Stimulated activated CD8-positive, alpha-beta memory T cell treated with anti-CD3 and anti-CD28 coated beads, Interleukin-2, amount 100 ng/mL, for 1 hour (primary cell): ENCODE measurements at regions not wholly inside any gene's neighbourhood (a gene's known extent, or its start where the extent isn't known, plus 50 kb on each side); places are given as distances from the start of the nearest gene placed in this dataset.
"Not testable (repeated sequence)": the region's sequence is repeated elsewhere in the genome, so short reads cannot be mapped to it uniquely, and the experiment has no call there.

Experiments
- DNase-seq, 2 donors: peaks; one replicate each; pipeline ENCODE4 v3.0.0-alpha.2; 2020; ENCODE audit warnings: low read depth in 2 of 2

DNA sequence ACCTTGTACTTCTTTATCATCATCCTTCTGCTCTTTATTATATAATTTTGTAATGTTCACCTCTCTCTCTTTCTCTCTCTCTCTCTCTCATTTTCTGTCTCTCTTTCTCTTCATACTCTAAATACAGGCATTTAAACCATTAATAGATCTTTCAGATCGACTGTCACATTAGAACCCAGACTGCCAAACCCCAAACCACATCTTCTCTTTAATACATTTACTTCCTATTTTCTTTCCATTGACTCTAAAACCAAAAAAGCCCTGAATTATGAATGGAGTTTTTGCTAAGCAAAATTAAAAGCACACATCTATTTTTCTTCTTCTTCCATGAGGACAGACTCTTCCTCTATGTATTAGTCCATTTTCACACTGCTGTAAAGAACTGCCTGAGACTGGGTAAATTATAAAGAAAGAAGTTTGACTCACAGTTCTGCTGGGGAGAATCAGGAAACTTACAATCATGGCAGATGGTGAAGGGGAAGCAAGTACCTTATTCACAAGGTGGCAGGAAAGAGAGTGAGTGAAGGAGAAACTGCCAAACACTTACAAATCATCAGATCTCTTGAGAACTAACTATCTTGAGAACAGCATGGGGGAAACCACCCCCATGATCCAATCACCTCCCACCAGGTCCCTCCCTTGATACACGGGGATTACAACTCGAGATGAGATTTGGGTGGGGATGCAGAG is 272.7 kb upstream of the MGMT start:
- no peak for DNase-seq

DNA sequence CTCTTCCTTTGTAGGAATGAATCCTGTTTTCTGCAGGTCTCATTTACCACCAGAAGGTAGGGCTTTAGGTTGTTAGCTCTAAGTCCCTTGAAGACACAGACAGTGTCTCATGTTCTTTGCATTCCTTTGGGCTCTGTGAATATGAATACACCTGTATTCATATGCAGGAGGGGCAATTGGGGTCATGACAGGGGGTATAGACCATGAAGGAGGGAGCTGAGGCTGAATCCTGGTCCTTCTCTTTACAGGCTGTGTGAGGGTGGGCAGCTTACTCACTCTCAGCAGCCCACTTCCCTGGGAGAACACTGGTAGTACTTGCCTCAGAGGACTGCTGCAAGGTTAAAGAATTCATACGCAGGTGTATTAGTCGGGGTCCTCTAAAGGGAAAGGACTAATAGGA is 267.2 kb upstream of the MGMT start:
- no peak for DNase-seq

DNA sequence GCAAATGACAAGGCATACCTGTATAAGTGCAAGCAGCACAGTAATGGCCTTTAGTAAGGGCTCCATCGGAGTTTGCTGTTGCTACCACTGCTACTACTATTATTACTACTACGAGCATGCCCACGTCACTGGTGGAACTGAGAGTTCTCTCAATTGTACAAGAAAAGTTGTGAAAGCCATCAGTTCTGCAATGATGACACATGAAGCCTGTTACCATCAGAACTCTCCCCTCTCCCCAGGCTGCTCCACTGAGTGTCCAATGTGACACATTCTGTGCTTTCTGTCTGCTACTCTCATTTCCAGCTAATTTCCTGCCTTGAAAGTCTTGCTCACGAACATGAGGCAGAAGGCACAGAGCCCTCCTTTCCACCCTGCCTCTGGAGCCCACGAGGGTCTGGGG is 263.2 kb upstream of the MGMT start:
- no peak for DNase-seq

DNA sequence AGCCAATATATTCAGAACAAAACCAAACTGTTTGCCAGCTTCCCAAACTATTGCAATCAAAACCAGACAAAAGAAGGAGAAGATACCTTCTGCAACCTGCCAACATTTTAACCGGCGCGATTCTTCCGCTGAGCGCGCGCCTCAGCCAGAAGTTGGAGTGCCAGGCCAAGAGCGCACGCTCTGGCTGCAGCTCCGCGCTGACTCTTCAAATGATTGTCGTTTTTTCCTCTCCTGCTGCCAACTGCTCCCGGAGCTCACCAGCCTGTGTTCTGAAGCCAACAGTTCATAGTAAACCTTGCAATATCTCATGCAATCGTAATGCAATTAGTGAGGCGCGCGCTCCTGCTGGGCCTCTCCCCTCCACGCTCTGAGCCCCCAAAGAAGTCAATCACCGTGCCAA is 259.7 kb upstream of the MGMT start:
- DNase-seq: no peak

DNA sequence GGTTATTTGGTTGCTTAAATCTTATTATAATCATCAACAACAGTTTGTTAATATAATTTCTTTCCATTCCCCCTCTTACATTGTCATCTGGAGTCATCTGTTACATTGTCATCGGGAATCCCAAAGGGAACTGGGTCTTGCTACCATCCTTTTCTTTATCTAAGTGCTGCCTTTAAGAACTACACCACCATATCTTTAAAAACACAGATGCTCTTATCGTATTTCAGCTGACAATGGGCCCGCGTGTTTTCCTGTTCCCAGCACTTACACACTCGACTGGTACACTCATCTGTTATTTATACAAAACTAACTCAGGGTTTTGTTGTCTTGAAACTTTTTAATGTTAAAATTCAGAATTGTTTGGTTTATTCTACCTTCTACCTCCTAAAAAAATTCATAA is 256.2 kb upstream of the MGMT start:
- no peak for DNase-seq

DNA sequence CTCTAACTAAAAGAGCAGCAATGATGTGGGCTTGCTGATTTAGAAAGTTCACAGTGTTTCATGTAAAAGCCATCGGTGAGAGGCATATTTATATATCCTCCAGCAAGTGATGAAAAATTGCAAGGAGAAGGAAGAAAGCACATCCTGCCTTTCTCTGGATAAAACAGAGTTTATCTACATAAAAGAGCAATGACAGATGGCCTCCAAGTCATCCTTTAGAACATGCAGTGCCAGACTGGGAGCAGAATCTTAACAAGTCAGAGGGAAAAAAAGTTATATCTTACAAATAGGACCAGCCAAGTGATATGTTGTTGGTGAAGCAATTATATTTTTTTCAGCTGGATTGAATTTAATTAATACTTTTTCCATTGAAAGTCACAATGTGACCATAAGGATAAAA is 253.8 kb upstream of the MGMT start:
- DNase-seq: no peak

DNA sequence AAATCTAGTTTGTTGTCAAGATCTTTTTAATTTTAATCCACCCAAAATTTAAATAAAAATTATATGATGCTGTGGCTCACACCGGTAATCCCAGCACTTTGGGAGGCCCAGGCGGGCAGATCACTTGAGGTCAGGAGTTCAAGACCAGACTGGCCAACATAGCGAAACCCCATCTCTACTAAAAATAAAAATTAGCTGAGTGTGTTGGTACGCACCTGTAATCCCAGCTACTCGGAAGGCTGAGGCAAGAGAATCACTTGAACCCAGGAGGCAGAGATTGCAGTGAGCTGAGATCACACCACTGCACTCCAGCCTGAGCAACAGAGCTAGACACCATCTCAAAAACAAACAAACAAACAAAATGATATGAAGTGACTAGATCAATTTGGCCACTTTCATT is 253.0 kb upstream of the MGMT start:
- not testable (repeated sequence) for DNase-seq

DNA sequence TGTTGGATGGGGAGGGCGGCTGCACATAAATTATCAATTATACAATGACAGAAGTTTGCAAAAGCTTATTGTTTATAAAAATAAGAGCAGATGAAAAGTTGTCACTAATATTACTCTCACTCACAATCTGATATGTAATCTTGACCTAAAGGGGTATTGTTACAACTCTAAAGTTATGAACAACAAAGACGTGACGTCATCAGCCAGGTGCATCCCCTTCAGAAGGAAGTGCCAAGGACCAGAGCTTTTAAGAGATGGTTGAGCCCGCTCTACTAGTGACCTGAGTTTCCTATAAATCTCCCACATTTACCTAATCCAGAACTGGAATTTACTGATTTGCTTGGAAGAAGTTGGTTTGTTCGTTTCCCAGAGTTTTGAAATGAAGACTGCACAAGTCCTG is 247.7 kb upstream of the MGMT start:
- no peak for DNase-seq

DNA sequence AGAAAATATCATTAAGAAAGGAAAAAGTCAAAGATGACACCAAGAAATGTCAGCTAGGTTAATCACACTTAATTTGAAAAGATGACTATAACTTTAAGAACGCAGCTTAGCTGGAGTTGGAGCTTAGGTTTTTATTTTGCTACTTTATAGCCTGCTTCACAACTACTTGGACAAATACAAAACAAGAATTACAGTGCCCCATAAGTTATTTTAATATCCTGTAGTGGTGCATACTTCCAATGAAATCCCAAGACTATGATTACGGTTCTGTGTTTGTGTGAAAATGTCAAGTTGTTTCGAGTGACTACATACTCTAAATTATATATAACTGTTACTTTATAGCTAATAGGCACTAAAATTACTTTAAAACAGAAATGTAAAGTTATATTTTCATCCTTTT is 244.6 kb upstream of the MGMT start:
- DNase-seq: no peak

DNA sequence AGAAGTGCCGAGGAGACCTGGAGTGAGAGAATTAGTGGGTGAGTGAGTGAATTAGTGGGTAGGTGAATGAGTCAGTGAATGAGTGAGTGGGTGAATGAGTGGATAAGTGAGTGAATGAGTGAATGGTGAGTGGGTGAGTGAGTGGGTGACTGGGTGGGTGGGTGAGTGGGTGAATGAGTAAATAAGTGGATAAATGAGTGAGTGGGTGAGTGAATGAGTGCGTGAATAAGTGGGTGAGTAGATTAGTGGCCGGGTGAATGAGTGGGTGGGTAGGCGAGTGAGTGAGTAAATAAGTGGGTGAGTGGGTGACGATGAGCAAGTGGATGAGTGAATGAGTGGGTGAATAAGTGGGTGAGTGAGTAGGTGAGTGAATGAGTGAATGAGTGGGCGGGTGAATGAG is 243.7 kb upstream of the MGMT start:
- DNase-seq: no peak

DNA sequence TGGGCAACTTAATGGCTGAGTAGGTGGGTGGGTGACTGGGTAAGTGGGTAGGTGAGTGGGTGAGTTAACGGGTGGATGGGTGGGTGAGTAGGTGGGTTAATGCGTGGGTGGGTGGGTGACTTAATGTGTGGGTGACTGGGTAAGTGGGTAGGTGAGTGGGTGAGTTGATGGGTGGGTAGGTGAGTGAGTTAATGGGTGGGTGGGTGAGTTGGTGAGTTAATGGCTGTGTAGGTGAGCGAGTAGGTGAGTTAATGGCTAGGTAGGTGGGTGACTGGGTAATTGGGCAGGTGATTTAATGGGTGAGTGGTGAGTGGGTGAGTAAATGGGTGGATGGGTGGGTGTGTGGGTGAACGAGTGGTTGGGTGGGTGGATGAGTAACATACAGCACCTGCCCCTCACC is 243.0 kb upstream of the MGMT start:
- DNase-seq: no peak

DNA sequence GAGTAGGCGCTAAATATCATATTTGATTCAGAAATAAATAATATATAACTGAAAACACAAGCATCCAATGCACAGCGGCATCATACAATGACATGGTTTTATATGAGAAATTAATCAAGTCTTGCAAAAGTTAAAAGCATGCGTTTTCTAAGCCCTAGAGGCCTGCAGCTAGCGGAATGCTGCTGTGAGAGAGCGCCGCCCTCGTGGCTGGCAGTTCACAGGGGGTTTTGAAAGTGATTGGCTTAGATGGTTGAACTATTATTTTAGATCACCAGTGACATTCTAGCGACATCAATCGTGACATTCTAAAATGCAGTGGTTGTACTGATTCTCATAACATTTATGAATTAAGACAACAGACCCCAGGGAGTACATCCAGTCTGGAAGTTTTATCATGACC is 235.2 kb upstream of the MGMT start:
- DNase-seq: no peak

DNA sequence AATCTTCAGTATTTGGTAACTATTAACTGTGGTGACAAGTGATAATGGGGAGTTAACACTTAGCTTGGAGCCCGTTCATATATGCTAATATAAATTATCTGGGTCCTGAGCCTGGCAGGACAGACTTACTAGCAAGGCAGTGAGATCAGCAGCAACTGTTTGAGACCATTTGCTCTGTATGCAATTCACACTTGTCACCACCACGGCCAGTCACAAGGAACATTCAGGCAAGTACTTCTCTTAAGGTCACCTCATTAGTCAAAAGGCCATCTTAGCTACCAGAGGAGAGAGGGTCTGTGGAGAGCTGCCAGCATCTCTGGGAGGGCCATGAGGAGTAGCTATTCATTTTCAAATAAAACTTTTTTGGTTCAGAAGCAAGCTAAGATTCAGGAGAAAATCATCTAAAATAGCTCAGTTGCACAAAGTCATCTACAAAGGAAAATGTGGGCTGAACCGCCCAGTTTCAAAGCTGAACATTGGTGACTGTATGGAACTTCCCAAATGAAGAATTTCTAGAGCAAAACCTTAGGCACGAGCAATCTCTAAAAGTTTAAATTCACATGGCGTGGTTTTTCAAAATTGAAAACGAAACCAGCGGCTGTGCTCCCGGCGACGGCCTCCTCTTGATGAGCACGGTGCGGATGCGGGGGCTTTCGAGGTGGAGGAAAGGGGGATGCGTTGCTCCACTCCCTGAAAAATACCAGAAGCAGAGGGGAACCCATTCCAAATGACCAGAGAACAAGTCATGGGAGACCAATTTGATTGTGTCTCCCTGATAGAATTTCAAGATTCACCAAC is 233.5 kb upstream of the MGMT start:
- DNase-seq: no peak

DNA sequence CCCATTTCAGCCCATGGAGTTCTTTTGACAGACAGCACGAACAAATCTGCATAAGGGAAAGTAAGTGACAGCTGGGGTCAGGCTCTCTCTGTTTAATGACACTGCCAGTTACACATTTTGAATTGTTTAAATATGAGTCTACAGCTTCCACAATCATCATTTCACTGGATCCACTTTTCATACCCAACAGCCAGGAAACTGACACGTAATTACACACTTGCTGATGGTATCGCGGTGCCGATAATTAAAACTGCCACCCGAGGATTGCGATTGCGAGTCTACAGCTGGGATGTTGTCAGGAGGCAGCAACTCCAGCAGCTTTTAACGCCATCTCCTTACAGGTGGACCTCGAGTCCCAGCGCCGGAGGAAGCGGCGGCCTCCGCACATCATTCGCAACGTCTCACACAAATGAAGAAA is 230.8 kb upstream of the MGMT start:
- no peak for DNase-seq

DNA sequence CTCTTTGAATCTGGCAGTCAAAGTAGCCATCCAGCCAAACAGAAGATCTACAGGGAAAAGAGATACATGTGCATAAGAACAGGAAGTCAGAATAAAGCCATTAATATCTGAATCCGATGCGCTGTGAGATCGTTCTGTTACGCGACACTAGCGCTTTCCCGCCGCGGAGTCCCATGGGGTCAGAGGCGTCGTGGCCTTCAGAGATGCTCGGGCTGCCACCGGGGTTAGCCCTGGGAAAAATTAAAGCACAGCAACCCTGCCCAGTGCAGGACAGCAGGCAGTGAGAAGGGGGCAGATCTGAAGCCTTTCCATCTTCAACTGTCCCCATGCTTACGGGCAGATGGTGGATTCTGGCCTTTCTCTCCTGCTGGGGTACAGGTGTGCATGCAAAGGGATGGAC is 225.6 kb upstream of the MGMT start:
- DNase-seq: no peak

DNA sequence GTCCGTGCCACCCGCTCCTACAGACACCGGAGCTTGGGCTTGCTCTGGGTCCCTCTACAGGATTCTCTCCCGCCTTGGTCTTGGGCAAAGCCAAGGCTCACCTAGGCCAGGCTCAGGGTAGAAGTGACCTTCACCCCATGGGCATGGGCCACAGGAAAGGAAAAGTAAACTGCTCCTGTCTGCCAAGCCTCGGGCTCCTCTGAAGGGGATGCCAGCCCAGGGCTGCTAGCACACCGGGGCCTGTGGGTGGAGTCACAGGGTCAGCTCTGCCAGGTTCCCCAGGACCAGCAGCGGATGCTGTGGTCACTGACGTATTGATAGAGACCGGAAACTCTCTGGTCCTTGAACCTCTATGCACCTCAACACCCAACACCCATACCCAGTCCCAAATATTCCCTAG is 222.7 kb upstream of the MGMT start:
- no peak for DNase-seq

DNA sequence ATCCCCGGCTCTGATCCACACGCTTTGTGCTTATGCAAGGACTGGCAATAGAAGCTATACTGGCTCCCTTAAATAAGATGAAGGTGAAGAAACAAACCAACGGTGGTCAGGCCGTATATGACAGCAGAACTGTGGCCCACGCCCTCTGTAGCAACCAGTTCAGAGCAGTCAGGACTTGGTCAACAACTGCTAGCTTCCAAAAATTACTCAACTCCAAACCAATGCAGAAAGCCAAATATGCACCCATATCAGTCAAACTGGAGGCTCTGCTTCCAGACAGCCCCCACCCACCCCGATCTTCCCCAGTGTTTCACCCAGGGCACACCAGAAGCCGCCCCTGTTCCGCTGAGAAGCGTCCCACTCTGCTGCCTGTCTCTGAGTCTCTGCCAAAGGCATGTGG is 222.3 kb upstream of the MGMT start:
- no peak for DNase-seq

DNA sequence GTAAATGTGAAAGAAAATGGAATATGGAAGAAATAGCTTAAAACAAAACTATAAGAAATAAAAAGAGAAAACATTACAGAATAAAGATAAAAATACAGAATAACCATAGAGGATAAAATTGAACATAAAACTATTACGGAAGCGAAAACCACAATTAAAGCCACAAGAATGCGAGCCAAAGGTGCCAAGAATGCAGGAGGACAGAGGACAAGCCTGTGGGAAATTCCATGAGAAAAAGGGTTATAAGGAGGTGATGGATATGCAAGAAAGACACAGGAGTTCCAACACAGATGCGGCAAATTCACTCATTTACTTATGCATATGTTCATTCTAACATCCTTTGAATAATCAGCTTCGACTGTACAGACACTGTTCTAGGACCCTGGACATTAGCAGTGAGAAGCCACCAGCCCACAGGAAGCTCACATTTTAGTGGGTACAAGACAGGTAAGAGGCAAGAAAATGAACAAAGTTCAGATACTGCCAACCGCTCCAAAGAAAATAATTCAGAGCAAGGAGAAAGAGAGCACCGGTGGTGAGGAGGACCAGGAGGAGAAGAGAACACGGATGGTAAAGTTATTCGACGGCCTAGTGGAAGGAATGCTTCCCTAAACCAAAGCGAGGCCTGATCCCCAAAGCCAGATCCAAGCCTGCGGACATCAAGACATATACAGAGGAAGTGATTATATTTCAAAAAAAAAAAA is 213.7 kb upstream of the MGMT start:
- DNase-seq: no peak

DNA sequence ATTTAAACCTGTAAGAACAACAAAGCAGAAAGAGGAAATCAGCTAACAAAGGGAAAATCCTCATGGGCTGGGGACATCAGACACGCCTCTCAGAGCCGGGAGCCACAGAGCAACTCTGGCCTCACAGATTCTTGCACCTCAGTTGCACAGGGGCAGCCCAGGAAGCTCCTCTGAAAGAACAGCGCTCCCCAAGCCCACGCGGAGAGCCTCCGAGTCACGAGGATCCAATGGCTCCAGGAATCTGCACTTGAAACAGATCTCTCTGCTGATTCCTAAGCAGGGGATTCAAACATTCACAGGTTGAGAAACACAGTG is 213.2 kb upstream of the MGMT start:
- no peak for DNase-seq

DNA sequence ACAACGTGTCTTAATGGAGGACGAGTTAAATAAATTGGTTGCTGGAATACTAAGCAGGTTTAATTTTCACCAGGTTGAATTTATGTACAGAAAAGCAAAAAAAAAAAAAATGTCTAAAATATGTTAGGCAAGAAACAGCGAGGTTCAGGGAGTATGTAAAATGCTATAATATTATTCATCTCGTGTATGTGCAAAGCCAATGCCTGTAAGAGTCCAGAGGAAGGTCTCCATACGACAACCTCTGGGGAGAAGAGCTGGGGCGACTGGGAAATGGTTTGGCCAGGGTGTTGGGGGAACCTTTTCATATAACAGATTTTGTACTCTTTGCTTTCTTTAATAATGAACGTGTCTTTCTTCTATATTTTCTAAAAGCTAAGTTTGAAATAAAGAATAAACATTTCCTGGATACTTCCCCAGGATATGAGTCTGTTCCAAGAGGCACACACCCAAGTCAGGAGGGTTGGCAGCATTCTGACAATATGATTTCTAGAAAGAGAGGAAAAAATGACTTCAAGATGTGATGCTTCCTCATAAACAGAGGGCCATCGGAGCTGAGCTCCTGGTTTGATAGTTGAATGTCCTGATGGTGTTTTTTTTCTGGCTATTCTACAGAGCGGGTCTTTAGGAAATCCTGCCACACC is 208.6 kb upstream of the MGMT start:
- no peak for DNase-seq

DNA sequence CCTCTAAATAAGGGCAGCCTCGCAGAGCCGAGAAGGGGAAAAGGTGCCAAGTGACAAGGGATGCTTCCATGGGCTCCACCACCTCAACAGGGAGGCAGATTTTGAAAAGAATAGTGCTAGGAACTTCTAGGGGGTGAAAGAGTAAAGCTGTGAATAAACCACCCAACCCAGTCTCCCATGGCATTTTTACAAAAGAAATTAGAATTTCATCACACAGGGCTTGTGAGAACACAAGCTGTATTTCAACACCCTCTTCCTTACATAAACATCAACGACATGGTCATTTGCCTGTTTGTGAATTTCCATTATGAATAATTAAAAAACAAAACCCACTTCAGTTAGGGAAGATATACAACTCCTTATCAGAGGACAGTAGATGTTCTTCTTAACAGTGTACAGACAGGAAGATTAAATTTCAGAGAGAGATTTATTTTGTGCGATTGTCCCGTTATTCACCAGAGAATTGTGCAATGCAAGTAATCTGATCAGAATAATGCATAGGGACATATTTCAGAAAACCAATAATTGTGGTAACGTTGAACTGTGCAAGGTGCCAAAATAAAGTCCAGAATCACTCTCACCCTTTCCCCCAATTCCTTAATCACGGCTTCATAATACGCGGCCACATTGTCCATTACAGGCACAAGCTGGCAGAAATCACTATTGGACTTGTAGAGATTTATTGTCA is 207.8 kb upstream of the MGMT start:
- no peak for DNase-seq

DNA sequence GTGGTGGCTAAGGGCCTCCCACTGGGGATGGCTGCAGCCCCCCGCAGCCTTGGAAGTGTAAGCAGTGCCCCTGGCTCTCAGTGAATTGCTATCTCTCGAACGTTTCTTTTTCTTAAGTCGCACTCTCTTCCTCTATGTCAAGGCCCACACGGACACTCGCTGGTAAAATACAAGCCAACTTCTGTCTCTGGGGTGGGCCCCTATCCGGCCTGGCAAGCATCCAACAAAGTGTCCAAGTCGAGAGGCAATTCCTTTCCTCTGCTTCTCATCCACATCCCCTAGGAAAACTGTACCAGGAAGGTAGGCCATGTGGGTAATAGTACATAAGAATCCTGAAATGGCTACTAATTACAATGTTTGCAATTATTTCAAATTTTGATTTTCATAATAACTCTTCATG is 194.9 kb upstream of the MGMT start:
- no peak for DNase-seq
